ENCODE measurements at regions not wholly inside any gene's neighbourhood (a gene's known extent, or its start where the extent isn't known, plus 50 kb on each side); places are given as distances from the start of the nearest gene placed in this dataset.
A peak's percentile ranks its signal among the peaks of the same experiment; 100 is the strongest.

DNA sequence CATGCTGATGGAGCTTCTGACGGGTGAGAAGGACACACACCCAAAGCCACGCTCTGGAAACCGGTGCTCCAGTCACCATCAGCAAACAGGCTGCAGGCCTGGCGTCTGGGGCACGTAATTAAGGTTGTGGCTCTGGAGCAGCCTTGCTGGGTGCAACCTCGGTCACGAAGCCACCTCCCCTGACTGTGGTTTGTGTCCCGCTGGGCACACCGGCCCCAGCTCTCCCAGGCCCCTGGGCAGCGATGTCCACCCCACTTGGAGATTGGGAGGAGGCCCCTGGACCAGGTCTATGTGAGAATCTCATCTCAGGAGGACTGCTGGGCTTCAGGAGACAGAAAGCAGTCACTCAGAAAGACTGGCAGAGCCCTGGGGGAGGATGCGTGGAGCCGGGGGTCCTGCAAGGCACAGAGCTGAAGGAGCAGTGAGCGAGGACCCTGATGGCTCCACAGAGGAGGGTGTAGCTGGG, 631.6 kb downstream of the BRD1 start:
- DNase-seq (ENCODE audit: low read depth, low spot score), result no peak
- Mint-ChIP-seq H3K4me3 (no peak overlapping the region), H3K27me3 (ENCODE audit: low read depth) (peaks cover 36% of the 10 kb centered on the region), H3K9me3 (no peaks in the 10 kb centered on the region), H3K36me3 (ENCODE audit: low read depth) (no peaks in the 10 kb centered on the region), H3K27ac (ENCODE audit: unreplicated experiment) (no peak overlapping the region), H3K4me1 (no peaks in the 10 kb centered on the region)
- TF ChIP-seq, protein P1, sequence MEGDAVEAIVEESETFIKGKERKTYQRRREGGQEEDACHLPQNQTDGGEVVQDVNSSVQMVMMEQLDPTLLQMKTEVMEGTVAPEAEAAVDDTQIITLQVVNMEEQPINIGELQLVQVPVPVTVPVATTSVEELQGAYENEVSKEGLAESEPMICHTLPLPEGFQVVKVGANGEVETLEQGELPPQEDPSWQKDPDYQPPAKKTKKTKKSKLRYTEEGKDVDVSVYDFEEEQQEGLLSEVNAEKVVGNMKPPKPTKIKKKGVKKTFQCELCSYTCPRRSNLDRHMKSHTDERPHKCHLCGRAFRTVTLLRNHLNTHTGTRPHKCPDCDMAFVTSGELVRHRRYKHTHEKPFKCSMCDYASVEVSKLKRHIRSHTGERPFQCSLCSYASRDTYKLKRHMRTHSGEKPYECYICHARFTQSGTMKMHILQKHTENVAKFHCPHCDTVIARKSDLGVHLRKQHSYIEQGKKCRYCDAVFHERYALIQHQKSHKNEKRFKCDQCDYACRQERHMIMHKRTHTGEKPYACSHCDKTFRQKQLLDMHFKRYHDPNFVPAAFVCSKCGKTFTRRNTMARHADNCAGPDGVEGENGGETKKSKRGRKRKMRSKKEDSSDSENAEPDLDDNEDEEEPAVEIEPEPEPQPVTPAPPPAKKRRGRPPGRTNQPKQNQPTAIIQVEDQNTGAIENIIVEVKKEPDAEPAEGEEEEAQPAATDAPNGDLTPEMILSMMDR (conservative IDR thresholded peaks at IDR 0.05), result no peak

DNA sequence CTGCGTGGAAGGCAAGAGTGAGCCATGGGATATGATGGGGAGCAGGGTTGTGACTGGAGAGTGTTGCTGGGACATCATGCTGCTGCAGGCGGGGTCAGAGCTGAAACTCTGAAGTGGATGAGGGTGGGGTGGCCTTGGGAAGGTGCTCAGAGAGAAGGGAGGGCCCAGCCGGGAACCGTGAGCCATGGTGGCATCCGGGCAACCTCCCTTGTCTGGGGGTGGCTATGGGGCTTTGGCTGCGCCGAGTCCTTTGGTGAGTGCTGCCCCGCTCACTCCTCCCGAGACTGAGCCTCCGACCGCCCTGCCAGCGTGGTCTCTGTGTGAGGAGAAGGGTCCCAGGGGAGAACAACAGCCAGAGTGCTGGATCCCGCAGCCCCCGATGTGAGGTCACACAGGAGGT, 632.0 kb downstream of the BRD1 start:
- Mint-ChIP-seq H3K27ac (ENCODE audit: unreplicated experiment) (no peak overlapping the region), H3K4me1 (no peaks in the 10 kb centered on the region), H3K36me3 (ENCODE audit: low read depth) (no peaks in the 10 kb centered on the region), H3K4me3 (no peak overlapping the region), H3K27me3 (ENCODE audit: low read depth) (peaks cover 33% of the 10 kb centered on the region), H3K9me3 (no peaks in the 10 kb centered on the region)
- TF ChIP-seq, protein P1 (conservative IDR thresholded peaks at IDR 0.05), result no peak
- no peak for DNase-seq (ENCODE audit: low read depth, low spot score)

DNA sequence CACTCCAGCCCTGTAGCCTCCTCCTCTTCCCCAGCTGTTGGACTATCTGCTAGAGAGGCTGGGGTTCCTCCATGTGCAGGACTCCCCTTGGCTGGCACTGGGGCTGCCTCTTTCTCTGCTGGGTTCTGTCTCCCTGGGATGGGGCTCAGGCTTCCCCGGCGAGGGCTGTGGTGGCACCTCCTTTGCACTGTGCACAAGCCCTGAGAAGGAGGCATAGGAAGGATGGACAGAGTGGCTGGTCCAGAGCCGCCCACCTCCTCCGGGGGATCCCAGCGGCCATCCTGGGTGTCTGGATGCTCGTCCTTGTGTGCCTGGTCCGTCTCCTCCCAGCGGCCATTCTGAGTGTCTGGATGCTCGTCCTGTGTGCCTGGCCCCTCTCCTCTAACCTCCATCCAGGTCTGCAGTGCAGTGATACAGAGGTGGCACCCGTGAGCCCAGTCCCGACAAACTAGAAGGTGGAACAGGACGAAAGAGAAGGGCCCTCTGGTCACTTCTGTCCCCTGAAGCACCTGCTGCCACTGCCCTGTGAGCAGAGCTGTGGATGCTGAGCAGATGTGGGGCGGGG, 633.7 kb downstream of the BRD1 start:
- Mint-ChIP-seq H3K4me1 (no peaks in the 10 kb centered on the region), H3K9me3 (no peaks in the 10 kb centered on the region), H3K36me3 (ENCODE audit: low read depth) (no peaks in the 10 kb centered on the region), H3K27me3 (ENCODE audit: low read depth) (peaks cover 26% of the 10 kb centered on the region), H3K27ac (ENCODE audit: unreplicated experiment) (peak overlapping the region; percentile 75), H3K4me3 (no peak overlapping the region)
- TF ChIP-seq, protein P1 (conservative IDR thresholded peaks at IDR 0.05), result no peak
- no peak for DNase-seq (ENCODE audit: low read depth, low spot score)

DNA sequence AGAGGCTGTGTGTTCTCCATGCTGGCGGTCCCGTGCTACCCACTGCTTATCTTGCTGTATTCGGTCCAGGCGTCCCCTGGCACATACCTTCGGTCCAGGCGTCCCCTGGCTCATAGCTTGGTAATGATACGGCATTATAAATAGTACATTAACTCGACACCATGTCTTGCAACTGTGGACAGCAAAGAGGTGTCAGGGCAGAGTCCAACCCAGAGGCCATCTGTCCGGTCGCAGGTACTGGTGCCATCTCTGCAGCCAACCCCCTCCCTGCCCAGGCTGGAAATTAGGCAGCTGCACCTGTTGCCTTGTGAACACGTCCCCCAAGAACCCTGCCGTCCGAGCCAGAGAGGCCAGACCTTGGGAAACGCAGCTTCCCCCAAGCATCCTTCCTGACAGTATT, 634.3 kb downstream of the BRD1 start:
- no peak overlapping the region for H3K4me3 Mint-ChIP-seq
- H3K4me1 Mint-ChIP-seq, result no peaks in the 10 kb centered on the region
- no peak for DNase-seq (ENCODE audit: low read depth, low spot score)
- peak overlapping the region; percentile 12 for H3K27ac Mint-ChIP-seq (ENCODE audit: unreplicated experiment)
- no peaks in the 10 kb centered on the region for H3K9me3 Mint-ChIP-seq
- no peaks in the 10 kb centered on the region for H3K36me3 Mint-ChIP-seq (ENCODE audit: low read depth)
- peaks cover 24% of the 10 kb centered on the region for H3K27me3 Mint-ChIP-seq (ENCODE audit: low read depth)
- TF ChIP-seq, protein P1 (conservative IDR thresholded peaks at IDR 0.05), result no peak

DNA sequence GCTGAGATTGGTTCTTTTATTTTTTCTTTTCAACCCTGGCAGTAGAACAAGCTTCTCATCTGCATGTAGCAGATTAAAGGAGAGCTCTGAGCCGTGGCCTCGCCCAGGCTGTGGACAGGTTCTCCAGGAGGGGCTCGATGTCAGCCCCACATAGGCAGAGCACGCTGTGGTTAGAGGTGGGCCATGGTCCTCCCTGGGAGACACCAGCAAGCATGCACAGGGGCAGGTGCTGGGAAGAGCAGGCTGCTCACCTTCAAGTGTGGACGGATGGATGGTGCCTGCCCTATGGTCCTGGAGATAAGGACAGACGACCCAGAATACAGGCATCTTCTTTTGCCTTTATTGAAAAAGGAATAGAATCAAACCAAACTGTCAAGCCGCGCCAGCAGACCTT, 634.8 kb downstream of the BRD1 start:
- no peak for DNase-seq (ENCODE audit: low read depth, low spot score)
- H3K9me3 Mint-ChIP-seq, result no peaks in the 10 kb centered on the region
- H3K27me3 Mint-ChIP-seq (ENCODE audit: low read depth), result peaks cover 19% of the 10 kb centered on the region
- no peak overlapping the region for H3K4me3 Mint-ChIP-seq
- TF ChIP-seq, protein P1 (conservative IDR thresholded peaks at IDR 0.05), result no peak
- no peaks in the 10 kb centered on the region for H3K4me1 Mint-ChIP-seq
- no peaks in the 10 kb centered on the region for H3K36me3 Mint-ChIP-seq (ENCODE audit: low read depth)
- H3K27ac Mint-ChIP-seq (ENCODE audit: unreplicated experiment), result no peak overlapping the region

All from neural crest cell (in vitro differentiated cells).